IMR-90 (cell line): ENCODE measurements at regions not wholly inside any gene's neighbourhood (a gene's known extent, or its start where the extent isn't known, plus 50 kb on each side); places are given as distances from the start of the nearest gene placed in this dataset.

ENCODE experiments used
- BHLHE40 ChIP-seq: fragments of 150-350 bp; IDR thresholded peaks from 2 replicates; pipeline ENCODE4 v1.6.1; 2016; ENCODE audit warnings: mild to moderate bottlenecking, low read depth, low read length
- CHD1 ChIP-seq: IDR thresholded peaks from 2 replicates; pipeline ENCODE4 v1.6.1; 2012; ENCODE audit warnings: low read depth, low read length, improper control_type of control experiment
- POLR2A ChIP-seq: IDR thresholded peaks from 2 replicates; pipeline ENCODE4 v1.6.1; 2012; ENCODE audit warnings: mild to moderate bottlenecking, low read depth, low read length
- RAD21 ChIP-seq: IDR thresholded peaks from 2 replicates; pipeline ENCODE4 v1.6.1; 2012; ENCODE audit warnings: low read length, improper control_type of control experiment
- RFX5 ChIP-seq: IDR thresholded peaks from 2 replicates; pipeline ENCODE4 v1.8.0; 2012; ENCODE audit warnings: low read depth, mild to moderate bottlenecking, low read length, moderate library complexity
- SMC3 ChIP-seq: fragments of 150-350 bp; IDR thresholded peaks from 2 replicates; pipeline ENCODE4 v1.6.1; 2016; ENCODE audit warnings: low read depth, mild to moderate bottlenecking, antibody characterized with exemption, low read length, moderate library complexity
- TF ChIP-seq, protein P1 (sequence below): fragments of 150-350 bp; IDR thresholded peaks from 2 replicates; pipeline ENCODE4 v1.6.1; 2017; ENCODE audit warnings: mild to moderate bottlenecking, antibody characterized with exemption, low read length, low read depth
- TF ChIP-seq, protein P2 (sequence below): conservative IDR thresholded peaks from 2 replicates; pipeline ENCODE4 v1.5.1; 2012; ENCODE audit warnings: mild to moderate bottlenecking, low read depth, low read length, improper control_type of control experiment

DNA sequence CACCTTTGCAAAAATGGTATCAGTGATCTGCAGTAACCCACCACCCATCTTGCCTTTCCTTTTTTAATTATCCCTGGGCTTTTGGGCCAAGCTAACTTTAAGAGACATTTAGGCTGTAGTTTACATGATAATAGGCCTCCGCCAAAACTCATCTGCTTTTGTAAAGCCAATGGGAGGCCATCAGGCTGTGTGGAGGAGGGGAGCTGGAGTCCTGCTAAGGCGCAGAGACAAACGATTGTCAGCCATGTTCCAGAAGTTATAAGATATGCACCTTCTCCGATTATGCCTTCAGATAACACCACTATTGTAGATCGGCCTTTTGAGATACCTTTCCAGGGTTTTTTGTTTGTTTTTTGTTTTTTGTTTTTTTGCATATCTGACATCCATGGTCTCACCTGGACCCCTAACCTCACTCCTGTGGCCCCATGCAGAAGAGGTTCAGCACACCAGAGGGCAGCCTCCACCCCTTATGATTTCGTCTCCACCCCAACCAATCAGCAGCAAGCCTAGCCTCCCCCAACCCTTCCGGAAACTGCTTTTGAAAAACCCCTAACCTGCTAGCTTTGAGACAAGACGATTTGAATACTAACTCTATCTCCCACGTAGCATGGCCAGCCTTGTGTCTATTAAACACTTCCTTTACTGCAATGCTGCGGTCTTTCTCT is 113.9 kb upstream of the UBL3 start:
- TF ChIP-seq, protein P1, sequence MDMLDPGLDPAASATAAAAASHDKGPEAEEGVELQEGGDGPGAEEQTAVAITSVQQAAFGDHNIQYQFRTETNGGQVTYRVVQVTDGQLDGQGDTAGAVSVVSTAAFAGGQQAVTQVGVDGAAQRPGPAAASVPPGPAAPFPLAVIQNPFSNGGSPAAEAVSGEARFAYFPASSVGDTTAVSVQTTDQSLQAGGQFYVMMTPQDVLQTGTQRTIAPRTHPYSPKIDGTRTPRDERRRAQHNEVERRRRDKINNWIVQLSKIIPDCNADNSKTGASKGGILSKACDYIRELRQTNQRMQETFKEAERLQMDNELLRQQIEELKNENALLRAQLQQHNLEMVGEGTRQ: no peak
- TF ChIP-seq, protein P2, sequence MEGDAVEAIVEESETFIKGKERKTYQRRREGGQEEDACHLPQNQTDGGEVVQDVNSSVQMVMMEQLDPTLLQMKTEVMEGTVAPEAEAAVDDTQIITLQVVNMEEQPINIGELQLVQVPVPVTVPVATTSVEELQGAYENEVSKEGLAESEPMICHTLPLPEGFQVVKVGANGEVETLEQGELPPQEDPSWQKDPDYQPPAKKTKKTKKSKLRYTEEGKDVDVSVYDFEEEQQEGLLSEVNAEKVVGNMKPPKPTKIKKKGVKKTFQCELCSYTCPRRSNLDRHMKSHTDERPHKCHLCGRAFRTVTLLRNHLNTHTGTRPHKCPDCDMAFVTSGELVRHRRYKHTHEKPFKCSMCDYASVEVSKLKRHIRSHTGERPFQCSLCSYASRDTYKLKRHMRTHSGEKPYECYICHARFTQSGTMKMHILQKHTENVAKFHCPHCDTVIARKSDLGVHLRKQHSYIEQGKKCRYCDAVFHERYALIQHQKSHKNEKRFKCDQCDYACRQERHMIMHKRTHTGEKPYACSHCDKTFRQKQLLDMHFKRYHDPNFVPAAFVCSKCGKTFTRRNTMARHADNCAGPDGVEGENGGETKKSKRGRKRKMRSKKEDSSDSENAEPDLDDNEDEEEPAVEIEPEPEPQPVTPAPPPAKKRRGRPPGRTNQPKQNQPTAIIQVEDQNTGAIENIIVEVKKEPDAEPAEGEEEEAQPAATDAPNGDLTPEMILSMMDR: no peak
- TF ChIP-seq RFX5 (no peak), BHLHE40 (no peak), POLR2A (no peak), SMC3 (no peak), RAD21 (no peak), CHD1 (no peak)
